Liver (tissue), 8 donors: ENCODE measurements at regions not wholly inside any gene's neighbourhood (a gene's known extent, or its start where the extent isn't known, plus 50 kb on each side); places are given as distances from the start of the nearest gene placed in this dataset.
"Not testable (repeated sequence)": the region's sequence is repeated elsewhere in the genome, so short reads cannot be mapped to it uniquely, and the experiment has no call there.

ENCODE experiments used
- DNase-seq: peaks from one replicate; pipeline ENCODE4 v3.0.0-alpha.2; 2017; ENCODE audit warnings: low spot score
- H3K27ac ChIP-seq, 2 donors: one replicate each; pipeline ENCODE4 v1.7.0; 2013; ENCODE audit warnings: inconsistent platforms in 2 of 2, low read length in 2 of 2, control low read depth in 1 of 2, low read depth in 1 of 2, mild to moderate bottlenecking in 1 of 2
- H3K27me3 ChIP-seq, 4 donors: one replicate each; pipeline versions ENCODE4 v1.6.1 to v1.7.0; 2013; ENCODE audit warnings: low read length in 3 of 4, inconsistent platforms in 1 of 4, mild to moderate bottlenecking in 1 of 4, moderate library complexity in 1 of 4; ENCODE audit not compliant: control insufficient read depth in 4 of 4, insufficient read depth in 4 of 4
- H3K36me3 ChIP-seq, 4 donors: one replicate each; pipeline versions ENCODE4 v1.6.1 to v1.7.0; 2013; ENCODE audit warnings: low read length in 3 of 4, mild to moderate bottlenecking in 3 of 4, low read depth in 1 of 4, moderate library complexity in 1 of 4; ENCODE audit not compliant: control insufficient read depth in 4 of 4, insufficient read depth in 3 of 4
- H3K4me1 ChIP-seq, 4 donors: one replicate each; pipeline versions ENCODE4 v1.6.1 to v1.7.0; 2013; ENCODE audit warnings: low read length in 3 of 4, mild to moderate bottlenecking in 3 of 4, moderate library complexity in 1 of 4; ENCODE audit not compliant: control insufficient read depth in 4 of 4, insufficient read depth in 4 of 4
- H3K4me3 ChIP-seq, 3 donors: one replicate each; pipeline versions ENCODE4 v1.6.1 to v1.7.0; 2013; ENCODE audit warnings: low read length in 3 of 3, control low read depth in 1 of 3, low read depth in 1 of 3, mild to moderate bottlenecking in 1 of 3
- H3K9ac ChIP-seq, 2 donors: one replicate each; pipeline ENCODE4 v1.7.0; 2013; ENCODE audit warnings: low read length in 2 of 2, mild to moderate bottlenecking in 2 of 2, moderate library complexity in 2 of 2, control low read depth in 1 of 2, low read depth in 1 of 2
- H3K9me3 ChIP-seq, 4 donors: one replicate each; pipeline versions ENCODE4 v1.6.1 to v1.7.0; 2013; ENCODE audit warnings: low read length in 3 of 4; ENCODE audit not compliant: control insufficient read depth in 4 of 4
- CTCF ChIP-seq: fragments of 150-350 bp; IDR thresholded peaks from 2 replicates; pipeline ENCODE4 v1.5.1; 2017; ENCODE audit warnings: improper control_type of control experiment, low read depth, low read length; ENCODE audit not compliant: missing input control
- EGR1 ChIP-seq, 2 donors: IDR thresholded peaks; 2 replicates each; pipeline ENCODE4 v1.6.1; 2016 to 2018; ENCODE audit warnings: antibody characterized with exemption in 2 of 2, low read depth in 2 of 2
- GABPA ChIP-seq, 2 donors: IDR thresholded peaks in 1 of 2; conservative IDR thresholded peaks in 1 of 2; 2 replicates each; pipeline ENCODE4 v1.6.1; 2016; ENCODE audit warnings: antibody characterized with exemption in 2 of 2, mild to moderate bottlenecking in 1 of 2, moderate library complexity in 1 of 2
- HNF4G ChIP-seq: IDR thresholded peaks from 2 replicates; pipeline ENCODE4 v1.6.1; 2016; ENCODE audit warnings: antibody characterized with exemption
- JUND ChIP-seq, 2 donors: IDR thresholded peaks; 2 replicates each; pipeline ENCODE4 v1.6.1; 2016; ENCODE audit warnings: antibody characterized with exemption in 2 of 2
- NR2F2 ChIP-seq: IDR thresholded peaks from 2 replicates; pipeline ENCODE4 v1.6.1; 2016; ENCODE audit warnings: antibody characterized with exemption
- RXRA ChIP-seq, 2 donors: IDR thresholded peaks; 2 replicates each; pipeline ENCODE4 v1.6.1; 2017 to 2018; ENCODE audit warnings: antibody characterized with exemption in 2 of 2, mild to moderate bottlenecking in 1 of 2
- SP1 ChIP-seq: IDR thresholded peaks from 2 replicates; pipeline ENCODE4 v1.6.1; 2018; ENCODE audit warnings: antibody characterized with exemption, mild to moderate bottlenecking
- TAF1 ChIP-seq: conservative IDR thresholded peaks from 2 replicates; pipeline ENCODE4 v1.6.1; 2016; ENCODE audit warnings: antibody characterized with exemption, mild to moderate bottlenecking
- WGBS: extraction: QIAGEN DNeasy Blood & Tissue Kit; methylation state at CpG from one replicate; pipeline ENCODE4 v1.1.7; 2013; 5-methylcytosine and 5-hydroxymethylcytosine counted together
- TF ChIP-seq, protein P1 (sequence below): IDR thresholded peaks from 2 replicates; pipeline ENCODE4 v1.6.1; 2016; ENCODE audit warnings: antibody characterized with exemption, mild to moderate bottlenecking
- TF ChIP-seq, protein P2 (sequence below): IDR thresholded peaks from 2 replicates; pipeline ENCODE4 v1.6.1; 2016; ENCODE audit warnings: antibody characterized with exemption
- TF ChIP-seq, protein P3 (sequence below): IDR thresholded peaks from 2 replicates; pipeline ENCODE4 v1.6.1; 2016; ENCODE audit warnings: antibody characterized with exemption
- donor health status: healthy.
- donor health status: healthy.
- donor health status: healthy.
- donor health status: healthy.
- donor health status: healthy.

DNA sequence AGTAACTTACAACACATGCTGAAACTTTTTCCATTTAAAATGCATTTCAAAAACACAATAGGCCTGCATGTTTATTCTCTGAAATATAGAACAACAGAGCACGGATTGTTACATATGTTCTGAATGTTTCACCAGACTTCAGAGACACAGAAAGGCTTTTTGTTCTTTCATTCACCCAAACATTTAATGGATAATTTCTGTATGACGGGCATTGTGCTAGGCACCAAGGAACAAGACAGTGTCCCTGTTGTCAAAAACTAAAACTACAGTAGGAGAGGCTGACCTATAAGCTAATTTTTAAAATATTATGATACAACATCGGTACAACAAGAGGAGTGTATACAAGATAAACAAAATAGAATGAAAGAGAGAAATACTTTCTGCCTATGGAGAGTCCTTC, 81.9 kb upstream of the TEAD1 start:
- no peaks in the 10 kb centered on the region for H3K36me3 ChIP-seq
- no peak overlapping the region for H3K27ac ChIP-seq
- no peaks in the 10 kb centered on the region for H3K27me3 ChIP-seq
- no peak for DNase-seq
- H3K9me3 ChIP-seq: no peaks in the 10 kb centered on the region
- H3K9ac ChIP-seq: no peak overlapping the region
- 93% methylated on average over 3 of the region's 3 CpGs for WGBS
- TF ChIP-seq, protein P1, sequence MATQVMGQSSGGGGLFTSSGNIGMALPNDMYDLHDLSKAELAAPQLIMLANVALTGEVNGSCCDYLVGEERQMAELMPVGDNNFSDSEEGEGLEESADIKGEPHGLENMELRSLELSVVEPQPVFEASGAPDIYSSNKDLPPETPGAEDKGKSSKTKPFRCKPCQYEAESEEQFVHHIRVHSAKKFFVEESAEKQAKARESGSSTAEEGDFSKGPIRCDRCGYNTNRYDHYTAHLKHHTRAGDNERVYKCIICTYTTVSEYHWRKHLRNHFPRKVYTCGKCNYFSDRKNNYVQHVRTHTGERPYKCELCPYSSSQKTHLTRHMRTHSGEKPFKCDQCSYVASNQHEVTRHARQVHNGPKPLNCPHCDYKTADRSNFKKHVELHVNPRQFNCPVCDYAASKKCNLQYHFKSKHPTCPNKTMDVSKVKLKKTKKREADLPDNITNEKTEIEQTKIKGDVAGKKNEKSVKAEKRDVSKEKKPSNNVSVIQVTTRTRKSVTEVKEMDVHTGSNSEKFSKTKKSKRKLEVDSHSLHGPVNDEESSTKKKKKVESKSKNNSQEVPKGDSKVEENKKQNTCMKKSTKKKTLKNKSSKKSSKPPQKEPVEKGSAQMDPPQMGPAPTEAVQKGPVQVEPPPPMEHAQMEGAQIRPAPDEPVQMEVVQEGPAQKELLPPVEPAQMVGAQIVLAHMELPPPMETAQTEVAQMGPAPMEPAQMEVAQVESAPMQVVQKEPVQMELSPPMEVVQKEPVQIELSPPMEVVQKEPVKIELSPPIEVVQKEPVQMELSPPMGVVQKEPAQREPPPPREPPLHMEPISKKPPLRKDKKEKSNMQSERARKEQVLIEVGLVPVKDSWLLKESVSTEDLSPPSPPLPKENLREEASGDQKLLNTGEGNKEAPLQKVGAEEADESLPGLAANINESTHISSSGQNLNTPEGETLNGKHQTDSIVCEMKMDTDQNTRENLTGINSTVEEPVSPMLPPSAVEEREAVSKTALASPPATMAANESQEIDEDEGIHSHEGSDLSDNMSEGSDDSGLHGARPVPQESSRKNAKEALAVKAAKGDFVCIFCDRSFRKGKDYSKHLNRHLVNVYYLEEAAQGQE: no peak
- TF ChIP-seq EGR1 (IDR thresholded peaks at IDR 0.05; ENCODE audit: low read depth in 2 of 2) (no peak), GABPA (IDR thresholded peaks at IDR 0.05 in 1 of 2, conservative IDR thresholded peaks at IDR 0.05 in 1 of 2) (no peak), HNF4G (no peak), JUND (IDR thresholded peaks at IDR 0.05) (no peak), NR2F2 (no peak), SP1 (no peak), TAF1 (no peak), RXRA (IDR thresholded peaks at IDR 0.05) (no peak), CTCF (no peak)
- TF ChIP-seq, protein P2, sequence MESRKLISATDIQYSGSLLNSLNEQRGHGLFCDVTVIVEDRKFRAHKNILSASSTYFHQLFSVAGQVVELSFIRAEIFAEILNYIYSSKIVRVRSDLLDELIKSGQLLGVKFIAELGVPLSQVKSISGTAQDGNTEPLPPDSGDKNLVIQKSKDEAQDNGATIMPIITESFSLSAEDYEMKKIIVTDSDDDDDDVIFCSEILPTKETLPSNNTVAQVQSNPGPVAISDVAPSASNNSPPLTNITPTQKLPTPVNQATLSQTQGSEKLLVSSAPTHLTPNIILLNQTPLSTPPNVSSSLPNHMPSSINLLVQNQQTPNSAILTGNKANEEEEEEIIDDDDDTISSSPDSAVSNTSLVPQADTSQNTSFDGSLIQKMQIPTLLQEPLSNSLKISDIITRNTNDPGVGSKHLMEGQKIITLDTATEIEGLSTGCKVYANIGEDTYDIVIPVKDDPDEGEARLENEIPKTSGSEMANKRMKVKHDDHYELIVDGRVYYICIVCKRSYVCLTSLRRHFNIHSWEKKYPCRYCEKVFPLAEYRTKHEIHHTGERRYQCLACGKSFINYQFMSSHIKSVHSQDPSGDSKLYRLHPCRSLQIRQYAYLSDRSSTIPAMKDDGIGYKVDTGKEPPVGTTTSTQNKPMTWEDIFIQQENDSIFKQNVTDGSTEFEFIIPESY: no peak
- TF ChIP-seq, protein P3, sequence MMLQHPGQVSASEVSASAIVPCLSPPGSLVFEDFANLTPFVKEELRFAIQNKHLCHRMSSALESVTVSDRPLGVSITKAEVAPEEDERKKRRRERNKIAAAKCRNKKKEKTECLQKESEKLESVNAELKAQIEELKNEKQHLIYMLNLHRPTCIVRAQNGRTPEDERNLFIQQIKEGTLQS: no peak
- no peaks in the 10 kb centered on the region for H3K4me1 ChIP-seq
- no peak overlapping the region for H3K4me3 ChIP-seq

DNA sequence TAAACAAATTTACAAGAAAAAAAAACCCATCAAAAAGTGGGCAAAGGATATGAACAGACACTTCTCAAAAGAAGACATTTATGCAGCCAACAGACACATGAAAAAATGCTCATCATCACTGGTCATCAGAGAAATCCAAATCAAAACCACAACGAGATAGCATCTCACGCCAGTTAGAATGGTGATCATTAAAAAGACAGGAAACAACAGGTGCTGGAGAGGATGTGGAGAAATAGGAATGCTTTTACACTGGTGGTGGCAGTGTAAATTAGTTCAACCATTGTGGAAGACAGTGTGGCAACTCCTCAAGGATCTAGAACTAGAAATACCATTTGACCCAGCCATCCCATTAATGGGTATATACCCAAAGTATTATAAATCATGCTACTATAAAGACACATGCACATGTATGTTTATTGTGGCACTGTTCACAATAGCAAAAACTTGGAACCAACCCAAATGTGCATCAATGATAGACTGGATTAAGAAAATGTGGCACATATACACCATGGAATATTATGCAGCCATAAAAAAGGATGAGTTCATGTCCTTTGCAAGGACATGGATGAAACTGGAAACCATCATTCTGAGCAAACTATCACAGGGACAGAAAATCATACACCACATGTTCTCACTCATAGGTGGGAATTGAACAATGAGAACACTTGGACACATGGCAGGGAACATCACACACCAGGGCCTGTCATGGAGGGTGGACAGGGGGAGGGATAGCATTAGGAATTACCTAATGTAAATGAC, 79.0 kb upstream of the TEAD1 start:
- WGBS: 95% methylated on average over 2 of the region's 2 CpGs
- not testable (repeated sequence) for H3K4me3 ChIP-seq, H3K27me3 ChIP-seq, H3K9me3 ChIP-seq, H3K36me3 ChIP-seq, H3K4me1 ChIP-seq, H3K9ac ChIP-seq, H3K27ac ChIP-seq, DNase-seq
